ENCODE measurements at regions not wholly inside any gene's neighbourhood (a gene's known extent, or its start where the extent isn't known, plus 50 kb on each side); places are given as distances from the start of the nearest gene placed in this dataset.
A peak's percentile ranks its signal among the peaks of the same experiment; 100 is the strongest.

- Histone ChIP-seq H3K4me3 (no peak overlapping the region), H3K4me1 (no peaks in the 10 kb centered on the region), H3K27me3 (no peaks in the 10 kb centered on the region), H3K36me3 (no peaks in the 10 kb centered on the region), H3K9me3 (no peaks in the 10 kb centered on the region), H3K27ac (no peak overlapping the region)
- TF ChIP-seq POLR2AphosphoS5 (IDR thresholded peaks at IDR 0.05), result no peak
- DNase-seq, result peak in 1 of 2 donors; percentile 5
- WGBS, 5 donors, result 64 to 85% (median 77%) methylated on average over 2 of the region's 2 CpGs
- intact Hi-C loops (cut with DNase I; ENCODE audit: low total_unique reads), result no loop called here
Observed at GRCh38 chr11:30652801-30653200, 66.6 kb upstream of the MPPED2 start.

GRCh38 chr11:30650266-30650665, 64.1 kb upstream of the MPPED2 start:
- no peak for DNase-seq
- H3K9me3 ChIP-seq, result no peaks in the 10 kb centered on the region
- intact Hi-C loops (cut with DNase I; ENCODE audit: low total_unique reads), result no loop called here
- H3K4me3 ChIP-seq, result no peak overlapping the region
- TF ChIP-seq CTCF (IDR thresholded peaks at IDR 0.05) (no peak), POLR2AphosphoS5 (IDR thresholded peaks at IDR 0.05) (no peak), POLR2A (IDR thresholded peaks at IDR 0.05) (no peak), EP300 (IDR thresholded peaks at IDR 0.05) (no peak)
- no peaks in the 10 kb centered on the region for H3K27me3 ChIP-seq
- H3K27ac ChIP-seq, result no peak overlapping the region
- H3K4me1 ChIP-seq, result no peaks in the 10 kb centered on the region
- H3K36me3 ChIP-seq, result no peaks in the 10 kb centered on the region
